HG03521 (cell line): ENCODE measurements at regions not wholly inside any gene's neighbourhood (a gene's known extent, or its start where the extent isn't known, plus 50 kb on each side); places are given as distances from the start of the nearest gene placed in this dataset.

Source experiments
- ATAC-seq: cut with Tn5 transposase; IDR thresholded peaks from one replicate; pipeline ENCODE4 v1.9.1; 2021; ENCODE audit warnings: mild to moderate bottlenecking, moderate library complexity; ENCODE audit not compliant: unreplicated experiment

DNA sequence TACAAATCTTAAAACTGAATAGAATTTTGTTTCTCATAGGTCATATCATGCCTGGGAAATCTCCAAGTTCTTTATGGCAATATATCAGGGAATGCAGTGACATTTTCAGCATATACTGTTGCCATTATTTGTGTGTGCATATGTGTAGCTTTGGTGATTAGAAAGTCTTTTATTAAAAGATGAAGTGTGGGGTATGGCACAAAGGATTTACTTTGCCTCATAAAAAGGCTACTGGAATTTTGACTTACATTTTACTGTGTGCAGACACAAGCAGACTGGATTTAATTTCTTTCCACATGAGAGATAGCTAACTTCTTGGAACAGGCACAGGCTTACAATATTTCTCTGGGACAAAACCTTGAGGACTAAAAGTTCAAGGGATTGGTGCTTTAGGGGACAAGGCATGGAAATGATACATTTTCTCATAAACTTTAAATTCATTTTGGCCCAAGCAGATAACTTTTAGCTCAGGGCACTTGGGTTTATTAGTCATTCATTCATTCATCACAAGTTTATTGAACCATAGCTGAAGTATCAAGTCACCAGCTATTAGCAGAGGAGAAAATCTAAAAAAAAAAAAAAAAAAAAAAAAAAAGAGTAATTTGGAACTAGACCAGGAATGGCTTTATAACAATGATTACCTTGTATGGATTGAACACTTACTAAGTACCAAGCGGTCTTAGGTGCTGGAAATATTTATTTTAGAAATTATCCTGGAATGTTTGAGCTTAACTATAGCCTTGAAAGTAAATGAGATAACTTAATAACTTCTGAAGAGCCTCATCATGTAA lies 191.5 kb downstream of the SLIT2 start:
- no peak for ATAC-seq

- no peak for ATAC-seq
These were observed 193.1 kb downstream of the SLIT2 start for GRCh38 chr4:20444599-20445337.

DNA sequence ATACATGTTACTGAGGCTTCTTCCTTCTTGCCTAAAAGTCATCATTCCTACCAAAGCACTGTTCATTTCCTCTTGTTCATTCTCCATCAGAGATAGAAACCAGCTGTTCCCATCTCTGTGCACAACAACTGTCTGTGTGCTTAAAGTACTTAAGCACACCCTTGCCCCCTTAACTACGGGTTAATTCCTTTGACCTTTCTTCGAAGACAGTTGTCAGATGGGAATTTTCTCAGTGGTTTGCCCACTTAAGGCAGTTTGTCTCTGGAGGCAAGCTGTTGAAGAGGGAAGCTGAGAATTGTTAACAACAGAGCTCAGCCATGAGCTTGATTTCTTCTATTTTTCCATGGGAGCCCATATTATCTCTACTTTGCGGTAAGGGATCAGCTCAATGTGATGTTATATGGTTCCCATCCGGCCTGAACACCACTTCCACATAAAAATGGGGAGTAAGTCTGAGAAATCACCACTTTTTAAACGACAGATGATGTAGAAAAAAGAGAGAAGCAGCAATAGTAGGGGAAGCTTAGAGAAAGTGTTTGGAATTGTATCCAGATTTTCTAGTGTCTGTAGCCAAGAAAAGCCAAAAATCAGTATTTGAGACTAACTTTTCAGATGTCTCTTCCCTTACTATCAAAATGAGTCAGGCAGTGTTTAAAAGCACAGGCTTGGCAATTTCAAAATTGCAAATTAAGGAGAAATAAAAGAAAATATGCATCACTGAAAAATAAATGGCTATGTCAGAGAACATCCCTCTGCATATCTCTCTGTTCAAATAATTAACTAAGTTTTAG lies 194.4 kb downstream of the SLIT2 start:
- no peak for ATAC-seq

GRCh38 chr4:20447103-20447502 lies 195.4 kb downstream of the SLIT2 start:
- ATAC-seq, result no peak

- no peak for ATAC-seq
These were observed 200.3 kb downstream of the SLIT2 start for GRCh38 chr4:20451986-20452385.

GRCh38 chr4:20454515-20454914 lies 202.8 kb downstream of the SLIT2 start:
- ATAC-seq, result no peak

DNA sequence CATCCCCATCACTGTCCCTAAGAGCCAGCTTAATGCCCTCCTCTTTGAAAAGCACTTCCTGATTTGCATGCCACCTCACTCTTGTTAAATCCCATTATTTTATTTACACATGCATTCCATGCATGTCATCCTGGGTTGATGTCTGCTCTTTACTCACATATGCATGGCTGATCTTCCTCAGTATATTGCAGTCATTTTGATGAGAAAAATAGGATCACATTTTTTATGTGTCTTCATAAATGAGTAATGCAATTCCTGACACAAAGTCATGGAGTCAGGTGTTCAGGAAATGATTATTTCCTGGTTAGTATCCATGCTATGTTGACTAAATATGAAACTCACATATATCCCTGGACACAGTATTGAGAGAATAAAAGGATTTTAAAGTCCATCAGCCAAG lies 204.7 kb downstream of the SLIT2 start:
- no peak for ATAC-seq

- ATAC-seq, result no peak
These were observed 210.9 kb downstream of the SLIT2 start for GRCh38 chr4:20462426-20463175.

GRCh38 chr4:20463176-20463430 lies 211.4 kb downstream of the SLIT2 start:
- no peak for ATAC-seq

- ATAC-seq, result no peak
These were observed 212.7 kb downstream of the SLIT2 start for GRCh38 chr4:20464381-20464780.

- no peak for ATAC-seq
These were observed 222.4 kb downstream of the SLIT2 start for GRCh38 chr4:20474119-20474518.

- ATAC-seq, result no peak
These were observed 221.8 kb upstream of the PACRGL start for GRCh38 chr4:20478412-20478811.

GRCh38 chr4:20480165-20480947 lies 219.9 kb upstream of the PACRGL start:
- ATAC-seq, result no peak

DNA sequence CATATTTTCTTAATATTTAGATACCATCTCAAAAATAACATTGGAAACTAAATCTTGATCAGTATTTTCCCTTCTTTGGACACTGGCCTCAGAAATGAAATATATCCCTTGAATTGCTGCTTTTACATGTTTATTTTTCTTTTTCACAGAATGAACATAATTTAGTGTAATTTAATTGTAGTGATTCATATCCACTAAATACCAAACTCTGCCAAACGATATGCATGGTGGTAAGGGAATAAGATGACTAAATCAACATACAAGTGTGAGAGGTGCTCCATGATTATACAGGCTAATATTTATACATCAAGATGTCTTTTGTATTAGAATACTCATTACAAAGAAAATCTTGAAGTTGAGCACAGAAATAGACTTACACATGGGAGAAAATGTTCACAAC lies 216.8 kb upstream of the PACRGL start:
- no peak for ATAC-seq

DNA sequence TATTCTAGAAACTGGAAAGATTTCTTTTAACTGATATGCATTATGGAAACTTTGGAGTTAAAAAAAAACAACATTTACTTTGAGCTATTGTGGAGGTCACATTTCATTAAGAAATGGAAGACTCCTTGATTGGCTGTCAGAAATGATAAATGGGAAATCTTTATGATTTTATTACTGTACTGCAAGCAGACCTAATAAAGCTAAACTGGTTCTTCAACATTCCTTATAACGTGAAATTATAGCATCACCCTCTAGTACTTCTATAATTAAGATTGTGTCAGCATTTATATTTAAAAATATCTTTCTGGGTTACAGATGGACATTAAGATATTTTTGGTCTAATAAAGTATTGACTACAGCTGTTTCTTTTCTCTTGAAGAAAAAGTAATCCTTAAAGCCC lies 213.8 kb upstream of the PACRGL start:
- ATAC-seq, result no peak

DNA sequence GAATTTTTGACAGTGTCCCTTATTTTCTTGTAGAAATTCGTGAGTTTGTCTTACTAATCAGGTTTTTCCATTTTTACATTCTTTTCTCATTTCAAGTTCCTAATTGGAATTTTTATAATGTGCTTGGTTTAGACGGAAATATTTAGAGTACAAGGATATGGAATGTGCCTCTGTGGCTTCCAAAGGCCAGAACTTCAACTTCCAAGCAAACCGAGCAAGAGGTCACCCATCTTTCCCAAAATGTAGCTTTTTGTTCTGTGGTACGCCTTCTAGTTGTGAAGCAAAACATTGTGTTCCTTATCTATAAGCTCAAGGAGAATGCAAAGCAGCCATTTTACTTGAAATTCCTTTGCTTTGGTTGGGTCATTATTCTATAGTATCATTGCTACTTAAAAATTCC lies 212.8 kb upstream of the PACRGL start:
- ATAC-seq, result no peak

DNA sequence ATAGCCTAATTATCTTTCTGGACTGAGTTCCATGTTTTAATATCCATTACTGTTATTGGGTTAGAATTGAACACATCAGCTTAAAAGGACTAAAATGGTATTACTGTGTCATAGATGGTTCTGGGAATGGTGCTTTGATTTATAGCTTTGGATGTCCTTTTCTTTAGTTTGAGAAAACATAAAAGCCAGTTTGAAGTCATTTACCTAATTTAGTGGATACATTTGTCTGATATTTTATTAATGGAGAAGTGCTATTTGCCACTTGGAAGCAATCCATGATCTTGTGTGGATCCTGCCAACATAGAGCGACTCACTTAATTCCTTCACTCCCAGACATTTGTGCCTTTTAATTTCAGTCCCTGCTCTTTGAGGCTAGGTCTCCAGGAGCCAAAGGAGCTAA lies 212.4 kb upstream of the PACRGL start:
- no peak for ATAC-seq

DNA sequence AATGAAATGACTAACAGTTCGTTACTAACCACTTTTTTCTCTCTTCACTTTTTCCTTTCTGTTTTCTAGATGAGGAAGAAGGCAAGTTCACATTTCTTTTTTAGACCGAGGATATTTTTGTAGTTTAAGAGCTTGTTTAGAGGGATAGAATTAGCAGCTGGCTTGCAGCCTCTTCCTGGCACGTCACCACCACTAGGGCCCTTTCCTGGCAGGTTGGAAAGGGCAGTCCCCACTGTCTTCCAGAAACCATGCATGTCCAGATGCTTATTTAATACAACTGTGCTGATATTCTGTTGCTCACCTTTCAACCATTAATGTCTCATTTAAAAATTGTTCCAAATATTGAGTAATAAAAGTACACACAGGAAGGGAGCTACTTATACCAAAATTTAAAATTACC lies 209.5 kb upstream of the PACRGL start:
- ATAC-seq, result no peak

GRCh38 chr4:20493761-20494353 lies 206.4 kb upstream of the PACRGL start:
- ATAC-seq, result no peak

DNA sequence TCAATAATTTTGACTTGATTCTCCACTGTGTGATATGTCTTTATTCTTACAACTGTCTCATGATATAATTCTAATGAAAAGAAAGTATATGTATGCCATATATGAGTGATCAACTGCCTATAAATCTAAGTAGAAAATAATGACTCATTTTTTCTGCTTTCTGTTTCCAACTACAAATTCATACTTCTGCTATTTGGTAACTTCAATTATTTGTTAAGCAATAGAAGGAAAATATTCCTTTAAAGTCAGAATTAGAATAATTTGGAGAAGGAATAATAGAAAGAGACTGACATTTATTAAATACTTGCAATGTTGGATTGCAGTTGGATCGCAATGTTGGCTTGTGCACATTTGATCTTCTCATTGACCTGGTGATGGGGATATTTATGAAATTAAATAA lies 204.2 kb upstream of the PACRGL start:
- ATAC-seq, result no peak
